Vagina (tissue), 2 donors: ENCODE measurements at regions not wholly inside any gene's neighbourhood (a gene's known extent, or its start where the extent isn't known, plus 50 kb on each side); places are given as distances from the start of the nearest gene placed in this dataset.

ENCODE experiments used
- POLR2A ChIP-seq, 2 donors: fragments of 450-650 bp; IDR thresholded peaks; one replicate each; pipeline ENCODE4 v1.6.1; 2017; ENCODE audit warnings: antibody characterized with exemption in 2 of 2, mild to moderate bottlenecking in 2 of 2, moderate library complexity in 2 of 2
- TF ChIP-seq, protein P1 (sequence below), 3 experiments: fragments of 450-650 bp in 2 of 3; fragments of 200-600 bp in 1 of 3; sonication (generic) in 1 of 3; IDR thresholded peaks; one replicate each; pipeline ENCODE4 v1.5.1; 2017 to 2019; ENCODE audit warnings: antibody characterized with exemption in 3 of 3, mild to moderate bottlenecking in 2 of 3, moderate library complexity in 2 of 3

DNA sequence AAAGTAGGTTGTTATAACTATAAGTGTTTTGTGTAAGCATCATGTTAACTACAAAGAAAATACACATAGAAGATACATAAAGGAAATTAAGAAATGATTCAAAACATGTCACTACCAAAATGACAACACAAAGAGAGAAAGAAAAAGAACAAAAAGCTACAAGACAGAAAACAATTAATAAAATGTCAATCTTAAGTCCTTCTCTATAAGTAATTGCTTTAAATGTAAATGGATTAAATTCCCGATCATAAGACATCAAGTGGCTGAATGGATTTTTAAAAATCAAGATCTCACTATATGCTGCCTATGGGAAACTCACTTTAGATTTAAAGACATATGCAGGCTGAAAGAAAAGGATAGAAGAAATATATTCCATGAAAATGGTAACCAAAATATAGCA lies 232.3 kb upstream of the NFIA start:
- TF ChIP-seq, protein P1, sequence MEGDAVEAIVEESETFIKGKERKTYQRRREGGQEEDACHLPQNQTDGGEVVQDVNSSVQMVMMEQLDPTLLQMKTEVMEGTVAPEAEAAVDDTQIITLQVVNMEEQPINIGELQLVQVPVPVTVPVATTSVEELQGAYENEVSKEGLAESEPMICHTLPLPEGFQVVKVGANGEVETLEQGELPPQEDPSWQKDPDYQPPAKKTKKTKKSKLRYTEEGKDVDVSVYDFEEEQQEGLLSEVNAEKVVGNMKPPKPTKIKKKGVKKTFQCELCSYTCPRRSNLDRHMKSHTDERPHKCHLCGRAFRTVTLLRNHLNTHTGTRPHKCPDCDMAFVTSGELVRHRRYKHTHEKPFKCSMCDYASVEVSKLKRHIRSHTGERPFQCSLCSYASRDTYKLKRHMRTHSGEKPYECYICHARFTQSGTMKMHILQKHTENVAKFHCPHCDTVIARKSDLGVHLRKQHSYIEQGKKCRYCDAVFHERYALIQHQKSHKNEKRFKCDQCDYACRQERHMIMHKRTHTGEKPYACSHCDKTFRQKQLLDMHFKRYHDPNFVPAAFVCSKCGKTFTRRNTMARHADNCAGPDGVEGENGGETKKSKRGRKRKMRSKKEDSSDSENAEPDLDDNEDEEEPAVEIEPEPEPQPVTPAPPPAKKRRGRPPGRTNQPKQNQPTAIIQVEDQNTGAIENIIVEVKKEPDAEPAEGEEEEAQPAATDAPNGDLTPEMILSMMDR (IDR thresholded peaks at IDR 0.05), result no peak
- TF ChIP-seq POLR2A (IDR thresholded peaks at IDR 0.05), result no peak
